Inferior parietal cortex (tissue), 1 donor: ENCODE measurements at regions not wholly inside any gene's neighbourhood (a gene's known extent, or its start where the extent isn't known, plus 50 kb on each side); places are given as distances from the start of the nearest gene placed in this dataset.
"Not testable (repeated sequence)": the region's sequence is repeated elsewhere in the genome, so short reads cannot be mapped to it uniquely, and the experiment has no call there.

Experiments
- DNase-seq: peaks from one replicate; pipeline ENCODE4 v3.0.0-alpha.2; 2016; ENCODE audit errors: extremely low spot score

- no peak for DNase-seq
Measured at GRCh38 chr6:141780296-141780695, 352.4 kb upstream of the GJE1 start.

DNA sequence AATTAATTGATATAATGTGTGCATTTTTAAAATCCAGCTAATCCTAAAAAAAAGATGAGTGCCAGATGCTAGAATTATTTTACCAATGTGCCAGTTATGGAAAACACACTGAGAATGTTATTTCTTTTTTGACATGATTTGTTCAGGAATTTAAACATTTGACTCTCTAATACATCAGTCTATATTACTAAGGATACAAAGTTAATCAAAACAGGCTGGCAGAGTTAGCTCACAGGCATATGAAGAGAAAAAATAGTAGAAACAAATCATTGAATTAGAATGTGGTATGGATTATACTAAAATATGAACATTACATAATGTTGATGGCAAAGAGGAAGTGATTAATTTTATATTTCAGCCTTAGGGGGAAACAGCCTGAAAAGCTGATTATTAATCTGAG, 368.3 kb upstream of the GJE1 start:
- DNase-seq = no peak

- no peak for DNase-seq
Measured at GRCh38 chr6:141758430-141758829, 374.3 kb upstream of the GJE1 start.

- no peak for DNase-seq
Measured at GRCh38 chr6:141753180-141753579, 379.5 kb upstream of the GJE1 start.

GRCh38 chr6:141752677-141753076, 380.0 kb upstream of the GJE1 start:
- DNase-seq = no peak

- not testable (repeated sequence) for DNase-seq
Measured at GRCh38 chr6:141746324-141746723, 386.4 kb upstream of the GJE1 start.

DNA sequence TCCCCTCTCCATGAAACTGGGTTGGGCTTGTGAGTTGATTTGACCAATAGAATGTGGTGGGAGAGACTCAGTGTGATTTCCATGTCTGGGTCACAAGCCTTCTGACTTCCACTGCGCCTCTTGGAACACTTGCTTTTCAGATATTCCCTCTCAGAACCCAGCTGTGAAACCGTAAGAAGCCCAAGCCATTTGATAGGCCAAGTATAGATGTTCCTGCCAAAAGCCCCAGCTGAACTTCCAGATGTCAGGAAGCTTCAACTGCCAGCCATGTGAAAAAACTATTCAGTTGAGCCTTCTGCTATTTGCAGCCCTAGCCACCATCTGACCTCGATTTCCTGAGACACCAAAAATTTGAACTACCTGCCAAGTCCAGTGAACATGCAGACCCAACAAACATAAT, 387.8 kb upstream of the GJE1 start:
- no peak for DNase-seq

DNA sequence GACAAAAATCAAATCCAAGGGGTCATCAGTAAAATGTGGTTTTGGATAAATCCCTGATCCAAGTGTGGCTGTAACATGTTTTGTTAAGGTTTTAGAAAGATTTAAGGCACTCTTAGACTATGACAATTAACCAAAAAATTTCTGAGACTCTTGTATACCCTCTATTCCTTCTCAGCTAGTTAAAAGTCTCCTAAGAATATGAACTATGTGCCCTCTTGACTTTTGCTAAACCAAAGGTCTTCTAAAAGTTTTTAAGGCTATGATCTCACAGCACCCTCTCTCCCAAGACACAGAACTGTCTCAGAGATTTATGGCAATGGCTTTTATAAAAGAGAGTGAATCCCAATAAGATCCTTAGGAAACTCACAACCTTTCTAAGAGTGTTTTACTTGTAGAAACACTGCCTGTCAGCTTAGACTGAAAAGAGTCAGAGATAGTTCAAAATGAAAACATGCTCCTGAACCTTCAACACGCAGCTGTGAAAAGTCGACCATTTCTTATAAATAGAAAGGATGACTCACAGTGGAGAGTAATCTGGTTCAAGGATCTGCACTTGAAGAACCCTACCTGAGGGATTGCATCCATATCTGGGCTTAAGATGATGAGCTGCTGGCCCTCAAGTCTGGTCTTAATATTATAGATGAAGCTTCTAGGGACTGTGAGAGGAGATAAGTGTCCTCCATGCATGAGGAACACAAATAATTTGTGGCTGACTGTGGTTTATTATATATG, 388.4 kb upstream of the GJE1 start:
- DNase-seq = no peak

DNA sequence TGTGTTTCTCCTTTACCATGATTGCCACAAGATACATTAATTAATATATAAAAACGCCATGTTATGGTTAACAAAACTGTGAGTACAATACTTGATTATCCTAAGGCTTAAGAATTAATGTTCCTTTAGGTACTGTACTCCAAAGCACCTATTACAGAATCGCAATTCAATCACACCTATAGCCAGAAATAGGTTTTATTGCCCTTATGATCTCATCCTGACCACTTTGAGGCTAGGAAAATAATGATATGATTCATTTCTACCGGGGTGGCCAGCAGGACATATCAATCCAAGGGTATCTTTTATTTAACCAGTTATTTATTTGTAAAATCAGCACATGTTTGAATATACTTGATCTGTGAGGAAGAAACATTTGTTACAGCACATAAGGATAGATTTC, 396.6 kb upstream of the GJE1 start:
- no peak for DNase-seq

GRCh38 chr6:141735126-141735525, 397.6 kb upstream of the GJE1 start:
- DNase-seq = no peak

DNA sequence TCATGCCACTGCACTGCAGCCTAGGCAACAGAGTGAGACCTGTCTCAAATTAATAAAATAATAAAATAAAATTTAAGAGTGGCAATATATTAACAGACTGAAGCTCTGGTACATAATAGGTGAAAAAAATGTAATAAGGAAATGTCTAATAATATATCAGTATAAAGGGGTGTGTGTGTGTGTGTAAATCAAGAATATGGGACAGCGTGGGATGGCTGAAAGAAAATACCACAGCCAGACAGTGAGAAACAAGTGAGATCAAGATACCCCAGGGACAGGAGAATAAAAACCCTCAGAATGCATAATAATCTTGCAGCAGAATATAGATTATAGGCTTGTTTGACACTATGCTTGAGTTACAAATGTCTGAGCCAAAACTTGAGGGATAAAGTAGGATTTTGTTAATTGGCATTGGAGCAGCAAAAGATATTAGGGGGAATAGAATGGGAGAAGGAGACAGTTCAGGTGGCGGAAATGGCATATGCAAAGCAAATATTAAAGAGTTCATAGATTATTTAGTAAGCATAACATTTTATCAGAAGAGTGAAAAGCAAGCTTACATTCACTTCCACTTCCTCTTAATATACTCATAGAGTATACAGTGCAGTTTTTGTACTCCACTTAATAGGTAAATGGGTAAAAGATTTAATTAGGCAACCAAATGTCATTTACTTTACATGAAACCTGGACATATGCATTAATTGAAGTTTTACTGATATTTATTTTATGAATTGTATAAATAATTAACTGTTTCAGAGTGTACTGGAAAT, 398.5 kb upstream of the GJE1 start:
- DNase-seq = no peak

DNA sequence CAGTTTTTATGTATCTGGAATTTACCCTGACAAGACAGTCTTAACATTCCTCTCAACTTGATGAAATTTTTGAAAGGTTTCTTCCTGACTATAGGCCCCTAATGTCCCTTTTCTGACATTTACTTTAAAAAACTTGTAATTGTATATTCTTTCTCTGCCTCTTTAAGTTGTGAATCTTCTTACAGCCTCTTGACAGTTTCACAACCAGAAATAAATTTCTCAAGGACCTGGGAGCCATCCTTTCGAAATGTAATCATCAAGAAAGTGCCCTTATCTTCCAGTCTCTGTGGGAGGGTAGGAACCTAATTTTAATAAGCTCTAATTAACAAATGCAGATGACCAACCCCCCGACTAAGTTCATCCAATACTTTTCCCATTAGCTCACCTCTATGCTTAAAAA, 403.6 kb upstream of the GJE1 start:
- no peak for DNase-seq

DNA sequence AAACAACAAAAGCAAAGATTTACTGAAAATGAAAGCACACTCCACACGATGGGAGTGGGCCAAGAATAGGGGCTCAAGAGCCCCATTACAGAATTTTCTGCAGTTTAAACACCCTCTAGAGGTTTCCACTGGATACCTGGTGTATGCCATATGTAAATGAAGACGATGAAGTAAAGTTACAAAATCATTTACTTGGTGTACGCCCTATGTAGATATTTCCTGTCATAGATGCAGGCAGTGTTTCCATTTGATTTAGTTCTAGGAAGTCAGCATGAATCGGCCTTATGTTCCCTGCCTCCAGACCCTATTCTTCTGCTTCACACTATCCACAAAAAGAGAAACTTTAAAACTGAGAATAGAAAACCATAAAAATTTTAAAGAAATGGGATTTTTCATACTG, 404.4 kb upstream of the GJE1 start:
- no peak for DNase-seq

- no peak for DNase-seq
Measured at GRCh38 chr6:141726248-141726647, 406.5 kb upstream of the GJE1 start.

GRCh38 chr6:141724731-141725130, 408.0 kb upstream of the GJE1 start:
- no peak for DNase-seq

- DNase-seq = no peak
Measured at GRCh38 chr6:141719476-141719875, 413.2 kb upstream of the GJE1 start.

DNA sequence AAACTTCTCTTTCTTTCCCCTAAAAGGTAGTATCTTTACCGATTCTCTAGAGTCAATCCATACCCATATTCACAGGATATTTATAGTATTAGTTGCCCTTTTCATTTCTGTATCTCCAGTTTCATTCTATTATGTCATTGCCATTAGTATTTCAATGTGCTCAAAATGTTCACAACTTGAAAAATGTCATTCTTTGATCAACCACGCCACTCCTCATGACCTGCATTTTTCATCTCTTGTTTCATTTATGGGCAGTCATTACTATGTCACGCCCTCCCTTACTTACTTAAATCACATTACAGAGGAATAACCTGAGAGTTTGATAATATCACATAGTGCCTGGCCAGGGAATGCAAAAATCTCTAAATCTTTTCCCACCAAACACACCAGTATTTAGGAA, 427.3 kb upstream of the GJE1 start:
- DNase-seq = no peak

DNA sequence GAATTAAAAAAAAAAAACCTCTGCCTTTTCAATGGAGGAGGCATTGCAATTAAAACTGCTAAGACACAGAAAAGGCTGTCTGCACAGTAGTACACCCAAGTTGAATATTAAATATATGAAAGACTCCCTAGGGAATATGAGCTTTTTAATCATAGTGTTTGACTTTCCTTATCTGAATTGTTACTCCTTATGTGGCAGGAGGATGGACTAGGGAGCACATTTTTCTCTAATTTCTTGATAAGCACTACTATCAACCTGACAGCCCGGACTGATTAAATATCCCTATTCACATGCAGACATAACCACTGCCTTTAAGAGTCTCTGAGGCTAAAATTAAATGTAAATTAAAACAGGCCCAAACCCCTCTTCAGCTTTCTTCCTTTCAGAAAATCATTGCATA, 428.6 kb upstream of the GJE1 start:
- DNase-seq = no peak

DNA sequence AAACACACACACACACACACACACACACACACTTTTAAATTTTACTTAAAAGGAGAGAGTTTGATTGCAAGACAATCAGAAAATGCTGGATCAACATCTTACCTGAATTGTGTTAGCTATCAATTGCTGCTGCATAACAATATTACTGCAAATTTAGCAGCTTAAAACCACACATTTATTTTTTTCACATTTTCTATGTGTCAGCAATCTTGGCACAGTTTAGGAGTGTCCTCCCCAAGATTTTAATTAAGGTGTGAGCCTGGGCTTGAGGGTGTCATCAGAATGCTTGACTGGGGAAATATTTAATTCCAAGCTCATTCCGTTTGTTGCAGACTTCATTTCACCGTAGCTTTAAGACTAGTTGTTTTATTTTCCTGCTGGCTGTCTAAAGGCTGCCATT, 431.0 kb upstream of the GJE1 start:
- DNase-seq = no peak

DNA sequence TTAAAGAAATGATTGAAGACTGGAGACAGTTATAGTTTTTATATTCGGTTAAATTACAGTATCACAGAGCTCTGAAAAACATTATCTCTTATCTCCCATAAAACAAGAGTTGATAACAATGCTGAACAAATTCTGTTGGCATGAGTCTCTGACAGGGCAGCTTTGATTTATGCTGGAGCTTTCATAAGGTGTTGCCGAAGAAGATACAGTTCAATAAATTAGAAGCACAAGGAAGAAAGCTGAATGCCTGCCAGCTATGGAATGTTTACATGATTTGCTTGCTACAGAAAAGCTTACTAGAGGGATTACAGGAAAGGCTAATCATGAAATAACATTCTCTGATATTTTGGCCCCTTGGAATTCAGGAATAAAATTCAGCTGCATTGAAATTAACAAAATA, 431.9 kb upstream of the GJE1 start:
- no peak for DNase-seq

- no peak for DNase-seq
Measured at GRCh38 chr6:141688916-141689315, 443.8 kb upstream of the GJE1 start.

DNA sequence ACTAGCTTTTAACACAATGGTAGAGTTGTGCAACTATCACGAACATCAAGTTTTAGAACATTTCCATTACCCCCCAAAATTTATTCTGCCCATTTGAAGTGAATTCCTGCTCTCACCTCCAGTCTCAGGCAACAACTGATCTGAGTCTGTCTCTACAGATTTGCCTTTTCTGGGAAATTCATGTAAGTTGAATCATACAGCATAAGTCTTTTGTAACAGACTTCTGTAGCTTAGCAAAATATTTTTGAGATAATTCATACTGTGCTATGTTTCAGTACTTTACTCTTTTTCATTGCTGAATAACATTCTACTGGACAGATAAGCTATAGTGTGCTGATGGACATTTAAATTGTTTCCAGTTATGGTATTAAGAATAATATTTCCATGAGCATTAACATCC, 447.3 kb upstream of the GJE1 start:
- DNase-seq = no peak

DNA sequence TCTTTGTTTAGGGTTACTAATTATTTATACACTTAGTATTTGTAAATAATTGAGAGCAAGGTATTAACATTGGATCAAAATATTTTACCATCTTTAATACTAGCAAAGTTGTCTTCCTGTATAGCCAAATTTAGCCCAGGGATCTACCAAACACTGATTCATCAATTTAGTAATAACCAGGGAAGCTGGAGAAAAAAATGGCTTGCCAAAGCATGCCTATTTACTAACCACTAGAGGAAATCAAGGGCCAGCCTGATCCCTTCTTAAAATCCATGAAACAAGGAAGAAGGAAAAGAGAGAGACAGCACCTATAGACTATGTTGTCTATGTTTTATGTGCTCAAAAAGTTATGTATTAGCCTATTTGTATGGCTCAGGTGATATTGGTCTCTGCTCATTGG, 450.3 kb upstream of the GJE1 start:
- no peak for DNase-seq
